Uterus (tissue), 3 donors: ENCODE measurements at regions not wholly inside any gene's neighbourhood (a gene's known extent, or its start where the extent isn't known, plus 50 kb on each side); places are given as distances from the start of the nearest gene placed in this dataset.

ENCODE experiments used
- DNase-seq, 2 donors: peaks; one replicate each; pipeline ENCODE4 v3.0.0-alpha.2; 2019 to 2020
- H3K27ac ChIP-seq, 2 donors: fragments of 200-600 bp; sonication (generic); 1 replicate in 1 of 2; 2 replicates in 1 of 2; pipeline ENCODE4 v1.5.1; 2016 to 2018
- H3K27me3 ChIP-seq, 2 donors: fragments of 200-600 bp; sonication (generic); one replicate each; pipeline ENCODE4 v1.5.1; 2018 to 2019; ENCODE audit warnings: control low read depth in 1 of 2
- H3K36me3 ChIP-seq, 2 donors: fragments of 200-600 bp; sonication (generic); one replicate each; pipeline ENCODE4 v1.5.1; 2019; ENCODE audit warnings: control low read depth in 1 of 2
- H3K4me1 ChIP-seq, 2 donors: fragments of 200-600 bp; sonication (generic); one replicate each; pipeline ENCODE4 v1.5.1; 2018 to 2019; ENCODE audit warnings: control low read depth in 1 of 2
- H3K4me3 ChIP-seq, 2 donors: fragments of 200-600 bp; sonication (generic); 1 replicate in 1 of 2; 2 replicates in 1 of 2; pipeline ENCODE4 v1.5.1; 2018 to 2019; ENCODE audit warnings: mild to moderate bottlenecking in 1 of 2
- H3K9me3 ChIP-seq, 2 donors: fragments of 200-600 bp; sonication (generic); one replicate each; pipeline ENCODE4 v1.5.1; 2019; ENCODE audit warnings: control low read depth in 1 of 2
- CTCF ChIP-seq, 4 experiments: fragments of 200-600 bp in 2 of 4; fragments of 450-650 bp in 2 of 4; sonication (generic) in 2 of 4; IDR thresholded peaks; one replicate each; pipeline ENCODE4 v1.5.1; 2016 to 2019; ENCODE audit warnings: antibody characterized with exemption in 4 of 4, mild to moderate bottlenecking in 2 of 4, moderate library complexity in 1 of 4
- POLR2A ChIP-seq, 2 donors: fragments of 450-650 bp; IDR thresholded peaks; one replicate each; pipeline ENCODE4 v1.6.1; 2016; ENCODE audit warnings: antibody characterized with exemption in 2 of 2, mild to moderate bottlenecking in 1 of 2, moderate library complexity in 1 of 2
- intact Hi-C: fragments of 100-400 bp; cut with DNase I; formaldehyde crosslinking; loops from one replicate; pipeline ENCODE4 v1.15.1; 2023; ENCODE audit warnings: low total_unique reads
- donor health status: DM: yes; HTN: yes; CAD: no.

DNA sequence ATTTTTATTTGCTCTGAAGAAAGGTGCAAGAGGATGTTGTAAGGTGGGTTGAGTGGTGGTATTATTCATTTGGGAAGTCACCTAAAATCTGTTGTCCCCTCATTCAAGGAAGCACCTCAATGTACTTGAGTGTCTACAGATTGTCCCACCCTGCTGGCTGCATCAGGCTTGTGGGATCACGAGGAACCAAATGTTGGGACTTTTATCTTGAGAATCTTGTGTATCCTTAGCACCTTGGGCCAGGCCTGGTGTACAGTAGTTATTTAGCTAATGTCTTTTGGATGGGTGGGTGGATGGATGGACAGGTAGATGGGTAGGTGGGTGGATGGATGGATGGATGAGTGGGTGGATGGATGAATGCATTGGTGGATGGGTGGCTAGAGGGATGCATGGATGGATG lies 519.3 kb downstream of the BCL11B start:
- Histone ChIP-seq H3K4me3 (no peak overlapping the region), H3K9me3 (no peaks in the 10 kb centered on the region), H3K27ac (no peak overlapping the region), H3K4me1 (no peaks in the 10 kb centered on the region), H3K27me3 (no peaks in the 10 kb centered on the region), H3K36me3 (no peaks in the 10 kb centered on the region)
- intact Hi-C loops, result no loop called here
- DNase-seq, result no peak
- TF ChIP-seq CTCF (IDR thresholded peaks at IDR 0.05), result no peak

GRCh38 chr14:98754343-98755020 lies 517.5 kb downstream of the BCL11B start:
- H3K4me3 ChIP-seq, result no peak overlapping the region
- no peaks in the 10 kb centered on the region for H3K27me3 ChIP-seq
- no peak overlapping the region for H3K27ac ChIP-seq
- no peak for TF ChIP-seq CTCF (IDR thresholded peaks at IDR 0.05)
- TF ChIP-seq POLR2A (IDR thresholded peaks at IDR 0.05), result no peak
- no peaks in the 10 kb centered on the region for H3K4me1 ChIP-seq
- H3K36me3 ChIP-seq, result no peaks in the 10 kb centered on the region
- intact Hi-C loops, result no loop called here
- H3K9me3 ChIP-seq, result no peaks in the 10 kb centered on the region
- DNase-seq, result no peak

- intact Hi-C loops, result no loop called here
- H3K27me3 ChIP-seq, result no peaks in the 10 kb centered on the region
- TF ChIP-seq POLR2A (IDR thresholded peaks at IDR 0.05) (no peak), CTCF (IDR thresholded peaks at IDR 0.05) (no peak)
Observed at GRCh38 chr14:98756749-98757148, 515.2 kb downstream of the BCL11B start.

GRCh38 chr14:98758440-98758839 lies 513.6 kb downstream of the BCL11B start:
- intact Hi-C loops, result no loop called here
- no peak overlapping the region for H3K27ac ChIP-seq
- H3K36me3 ChIP-seq, result no peaks in the 10 kb centered on the region
- no peaks in the 10 kb centered on the region for H3K9me3 ChIP-seq
- no peaks in the 10 kb centered on the region for H3K27me3 ChIP-seq
- no peak overlapping the region for H3K4me3 ChIP-seq
- DNase-seq, result no peak
- no peaks in the 10 kb centered on the region for H3K4me1 ChIP-seq
- TF ChIP-seq POLR2A (IDR thresholded peaks at IDR 0.05), result no peak
- no peak for TF ChIP-seq CTCF (IDR thresholded peaks at IDR 0.05)

More at GRCh38 chr14:98756749-98757148, 515.2 kb downstream of the BCL11B start:
- no peak for DNase-seq
- Histone ChIP-seq H3K4me3 (no peak overlapping the region), H3K36me3 (no peaks in the 10 kb centered on the region), H3K27ac (no peak overlapping the region), H3K9me3 (no peaks in the 10 kb centered on the region), H3K4me1 (no peaks in the 10 kb centered on the region)

DNA sequence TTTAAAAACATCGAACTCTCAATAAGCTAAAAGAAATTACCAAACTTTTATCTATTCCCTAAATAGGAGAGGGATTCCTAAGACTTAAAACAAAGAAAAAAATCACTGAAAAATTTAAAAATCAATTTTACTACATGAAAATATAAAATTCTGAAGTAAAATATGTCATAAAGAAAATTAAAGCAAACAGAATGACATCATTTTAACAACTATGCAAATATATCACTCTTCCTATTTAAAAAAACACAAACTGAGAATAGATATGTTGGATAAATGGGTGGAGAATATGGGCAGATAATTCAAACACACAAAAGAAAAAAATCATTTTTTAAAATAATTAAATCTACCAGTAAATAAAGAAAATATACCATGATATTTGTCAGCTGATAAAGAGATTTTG lies 510.0 kb downstream of the BCL11B start:
- Histone ChIP-seq H3K27ac (no peak overlapping the region), H3K4me1 (no peaks in the 10 kb centered on the region), H3K27me3 (no peaks in the 10 kb centered on the region), H3K4me3 (no peak overlapping the region), H3K9me3 (no peaks in the 10 kb centered on the region), H3K36me3 (no peaks in the 10 kb centered on the region)
- DNase-seq, result no peak
- intact Hi-C loops, result no loop called here
- no peak for TF ChIP-seq POLR2A (IDR thresholded peaks at IDR 0.05)
- TF ChIP-seq CTCF (IDR thresholded peaks at IDR 0.05), result no peak
